IMR-90 (cell line): ENCODE measurements at regions not wholly inside any gene's neighbourhood (a gene's known extent, or its start where the extent isn't known, plus 50 kb on each side); places are given as distances from the start of the nearest gene placed in this dataset.

Source experiments
- ATAC-seq: fragments of 200-7000 bp; cut with Tn5 transposase; 2 replicates; pipeline ENCODE4 v1.9.1; 2020; ENCODE audit warnings: low read depth, mild to moderate bottlenecking, moderate library complexity
- BruUV-seq: library from RNA; stranded (reverse); fragments of 400-500 nt; replicated peaks from 2 replicates; lab custom pipeline; 2021; lab: Mats Ljungman, UMichigan
- CTCF ChIA-PET: fragments of 300-600 bp; formaldehyde crosslinking; extraction: SDS; loops from one replicate; lab custom pipeline; 2021; ENCODE audit warnings: antibody characterized with exemption; lab: Yijun Ruan, JAX
- POLR2A ChIA-PET: fragments of 300-600 bp; sonication (Branson Sonifier 250); formaldehyde crosslinking; loops from one replicate; lab custom pipeline; 2022; ENCODE audit warnings: antibody characterized with exemption; ENCODE audit not compliant: unreplicated experiment; lab: Charles Lee
- DNase-seq: peaks from one replicate; pipeline ENCODE4 v3.0.0; 2013
- H2AFZ ChIP-seq: replicated peaks from 2 replicates; pipeline ENCODE3; 2013; ENCODE audit warnings: low read length, mild to moderate bottlenecking; ENCODE audit not compliant: poor library complexity
- H2AK5ac ChIP-seq: 2 replicates; pipeline ENCODE4 v1.6.1; 2013; ENCODE audit warnings: low read depth, low read length, inconsistent platforms
- H2AK9ac ChIP-seq: replicated peaks from 2 replicates; pipeline ENCODE3; 2013; ENCODE audit warnings: mild to moderate bottlenecking, low read depth, low read length, moderate library complexity; ENCODE audit not compliant: poor library complexity
- H2BK120ac ChIP-seq: 2 replicates; pipeline ENCODE4 v1.6.1; 2013; ENCODE audit warnings: low read depth, low read length, inconsistent platforms
- H2BK15ac ChIP-seq: 3 replicates; pipeline ENCODE4 v1.6.1; 2013; ENCODE audit warnings: low read depth, low read length, inconsistent platforms
- H2BK20ac ChIP-seq: 2 replicates; pipeline ENCODE4 v1.6.1; 2013; ENCODE audit warnings: low read depth, mild to moderate bottlenecking, inconsistent platforms, low read length, moderate library complexity
- H2BK5ac ChIP-seq: 2 replicates; pipeline ENCODE4 v1.6.1; 2013; ENCODE audit warnings: mild to moderate bottlenecking, low read depth, low read length, inconsistent platforms; ENCODE audit not compliant: poor library complexity, severe bottlenecking
- H3K14ac ChIP-seq: replicated peaks from 2 replicates; pipeline ENCODE4 v1.6.1; 2013; ENCODE audit warnings: low read depth, low read length, inconsistent platforms
- H3K18ac ChIP-seq: 2 replicates; pipeline ENCODE4 v1.6.1; 2013; ENCODE audit warnings: low read depth, low read length, control low read depth
- H3K23ac ChIP-seq: 2 replicates; pipeline ENCODE4 v1.6.1; 2013; ENCODE audit warnings: low read depth, low read length, inconsistent platforms
- H3K27ac ChIP-seq: 2 replicates; pipeline ENCODE4 v1.5.1; 2013; ENCODE audit warnings: mild to moderate bottlenecking, control low read depth, low read length; ENCODE audit not compliant: insufficient read depth
- H3K27me3 ChIP-seq: 2 replicates; pipeline ENCODE4 v1.6.1; 2013; ENCODE audit warnings: low read length; ENCODE audit not compliant: control insufficient read depth, insufficient read depth
- H3K36me3 ChIP-seq: 2 replicates; pipeline ENCODE4 v1.6.1; 2013; ENCODE audit warnings: low read length, mixed read lengths; ENCODE audit not compliant: control insufficient read depth, insufficient read depth
- H3K4ac ChIP-seq: 2 replicates; pipeline ENCODE4 v1.6.1; 2013; ENCODE audit warnings: low read depth, low read length, inconsistent platforms
- H3K4me1 ChIP-seq: 2 replicates; pipeline ENCODE4 v1.6.1; 2013; ENCODE audit warnings: low read length, mixed read lengths; ENCODE audit not compliant: control insufficient read depth, insufficient read depth
- H3K4me2 ChIP-seq: 2 replicates; pipeline ENCODE4 v1.6.1; 2013; ENCODE audit warnings: low read depth, mild to moderate bottlenecking, control low read depth, low read length, moderate library complexity
- H3K4me3 ChIP-seq: 2 replicates; pipeline ENCODE4 v1.5.1; 2013; ENCODE audit warnings: low read depth, mild to moderate bottlenecking, control low read depth, low read length, moderate library complexity; ENCODE audit not compliant: insufficient read depth
- H3K56ac ChIP-seq: 2 replicates; pipeline ENCODE4 v1.6.1; 2013; ENCODE audit warnings: low read length, inconsistent platforms; ENCODE audit not compliant: insufficient read depth; ENCODE audit errors: extremely low read depth
- H3K79me1 ChIP-seq, 2 experiments: 2 replicates each; pipeline ENCODE4 v1.6.1; 2013; ENCODE audit warnings: low read length in 2 of 2, inconsistent platforms in 1 of 2, low read depth in 1 of 2
- H3K9ac ChIP-seq: 2 replicates; pipeline ENCODE4 v1.6.1; 2013; ENCODE audit warnings: low read depth, low read length, control low read depth
- H3K9me1 ChIP-seq: 2 replicates; pipeline ENCODE4 v1.6.1; 2013; ENCODE audit warnings: low read length, inconsistent platforms; ENCODE audit not compliant: insufficient read depth
- H3K9me3 ChIP-seq: 2 replicates; pipeline ENCODE4 v1.6.1; 2013; ENCODE audit warnings: low read length; ENCODE audit not compliant: control insufficient read depth, insufficient read depth
- H4K20me1 ChIP-seq: 2 replicates; pipeline ENCODE4 v1.6.1; 2013; ENCODE audit warnings: low read length, inconsistent platforms; ENCODE audit not compliant: insufficient read depth
- H4K5ac ChIP-seq: 2 replicates; pipeline ENCODE4 v1.6.1; 2013; ENCODE audit warnings: mild to moderate bottlenecking, low read depth, low read length, control low read depth
- H4K8ac ChIP-seq, 2 experiments: 2 replicates each; pipeline ENCODE4 v1.6.1; 2013; ENCODE audit warnings: low read depth in 2 of 2, low read length in 2 of 2, control low read depth in 1 of 2, inconsistent platforms in 1 of 2
- H4K91ac ChIP-seq: 2 replicates; pipeline ENCODE4 v1.6.1; 2013; ENCODE audit warnings: low read depth, low read length, inconsistent platforms; ENCODE audit not compliant: insufficient read depth
- BHLHE40 ChIP-seq: fragments of 150-350 bp; IDR thresholded peaks from 2 replicates; pipeline ENCODE4 v1.6.1; 2016; ENCODE audit warnings: mild to moderate bottlenecking, low read depth, low read length
- CEBPB ChIP-seq: IDR thresholded peaks from 2 replicates; pipeline ENCODE4 v1.6.1; 2012; ENCODE audit warnings: low read depth, low read length, improper control_type of control experiment
- CHD1 ChIP-seq: IDR thresholded peaks from 2 replicates; pipeline ENCODE4 v1.6.1; 2012; ENCODE audit warnings: low read depth, low read length, improper control_type of control experiment
- CTCF ChIP-seq: conservative IDR thresholded peaks from 2 replicates; pipeline ENCODE4 v1.5.1; 2012; ENCODE audit warnings: mild to moderate bottlenecking, low read depth, low read length, improper control_type of control experiment
- ELK1 ChIP-seq: fragments of 150-350 bp; IDR thresholded peaks from 2 replicates; pipeline ENCODE4 v1.6.1; 2016; ENCODE audit warnings: low read depth, mild to moderate bottlenecking, low read length, moderate library complexity, borderline replicate concordance
- FOS ChIP-seq: fragments of 150-350 bp; IDR thresholded peaks from 2 replicates; pipeline ENCODE4 v1.6.1; 2016; ENCODE audit warnings: low read depth, low read length
- MAFK ChIP-seq: IDR thresholded peaks from 2 replicates; pipeline ENCODE4 v1.6.1; 2012; ENCODE audit warnings: low read depth, low read length, improper control_type of control experiment
- MXI1 ChIP-seq: IDR thresholded peaks from 2 replicates; pipeline ENCODE4 v1.6.1; 2012; ENCODE audit warnings: low read depth, mild to moderate bottlenecking, low read length, moderate library complexity, borderline replicate concordance
- NFE2L2 ChIP-seq: fragments of 150-350 bp; IDR thresholded peaks from 2 replicates; pipeline ENCODE4 v1.6.1; 2016; ENCODE audit warnings: low read depth, mild to moderate bottlenecking, low read length
- POLR2A ChIP-seq: IDR thresholded peaks from 2 replicates; pipeline ENCODE4 v1.6.1; 2012; ENCODE audit warnings: mild to moderate bottlenecking, low read depth, low read length
- RAD21 ChIP-seq: IDR thresholded peaks from 2 replicates; pipeline ENCODE4 v1.6.1; 2012; ENCODE audit warnings: low read length, improper control_type of control experiment
- RFX5 ChIP-seq: IDR thresholded peaks from 2 replicates; pipeline ENCODE4 v1.8.0; 2012; ENCODE audit warnings: low read depth, mild to moderate bottlenecking, low read length, moderate library complexity
- USF2 ChIP-seq: fragments of 150-350 bp; IDR thresholded peaks from 2 replicates; pipeline ENCODE4 v1.6.1; 2017; ENCODE audit warnings: mild to moderate bottlenecking, antibody characterized with exemption, low read length, low read depth
- WGBS, 2 experiments: methylation state at CpG; one replicate each; pipeline versions ENCODE4 v1.1.5 to v1.1.7; 2013; ENCODE audit warnings: missing lambda C conversion rate in 2 of 2; ENCODE audit not compliant: insufficient read length in 1 of 2; ENCODE audit errors: extremely low coverage in 2 of 2; 5-methylcytosine and 5-hydroxymethylcytosine counted together
- dilution Hi-C: fragments of 300-500 bp; cut with HindIII; formaldehyde crosslinking; loops from one replicate; pipeline ENCODE4 v1.14.3; 2018; ENCODE audit warnings: low sequenced_read_pairs; ENCODE audit not compliant: unreplicated experiment
- in situ Hi-C: fragments of 300-500 bp; cut with MboI; formaldehyde crosslinking; loops from 3 replicates; pipeline ENCODE4 v1.14.3; 2019; ENCODE audit warnings: low sequenced_read_pairs, inconsistent platforms, mixed read lengths
- intact Hi-C: fragments of 100-400 bp; cut with micrococcal nuclease; formaldehyde crosslinking; loops from 2 replicates; pipeline ENCODE4 v1.10.0; 2022

- no peak overlapping the region for H3K4ac ChIP-seq
- DNase-seq: no peak
- intact Hi-C loops (no loop called here), in situ Hi-C loops (no loop called here), dilution Hi-C loops (no loop called here)
- no TSS peak for BruUV-seq
- no peak overlapping the region for H4K8ac ChIP-seq
- H2BK20ac ChIP-seq: no peak overlapping the region
- no peak overlapping the region for H3K9ac ChIP-seq
- H3K9me1 ChIP-seq: peaks cover 4% of the 10 kb centered on the region; the same call in 1 of the 2 replicates
- H2AK9ac ChIP-seq: no peak overlapping the region
- H3K9me3 ChIP-seq: no peaks in the 10 kb centered on the region
- no peaks in the 10 kb centered on the region for H3K27me3 ChIP-seq
- no peaks in the 10 kb centered on the region for H3K36me3 ChIP-seq
- H2BK120ac ChIP-seq: no peak overlapping the region
- H2BK15ac ChIP-seq: no peak overlapping the region
- no peak overlapping the region for H4K5ac ChIP-seq
- H3K56ac ChIP-seq: no peak overlapping the region
- H3K4me1 ChIP-seq: peaks cover 9% of the 10 kb centered on the region
- H3K18ac ChIP-seq: no peak overlapping the region
- TF ChIP-seq BHLHE40 (no peak), FOS (no peak), RAD21 (no peak), MXI1 (no peak), RFX5 (no peak), ELK1 (no peak), POLR2A (no peak), CHD1 (no peak), USF2 (no peak), MAFK (no peak), NFE2L2 (no peak), CTCF (no peak), CEBPB (no peak)
- ChIA-PET POLR2A (no interaction called here), CTCF (no interaction called here)
- H3K4me3 ChIP-seq: no peak overlapping the region
- H3K23ac ChIP-seq: no peak overlapping the region
- no peak overlapping the region for H4K91ac ChIP-seq
- H3K4me2 ChIP-seq: no peak overlapping the region
- no peaks in the 10 kb centered on the region for H3K79me1 ChIP-seq
- no peak overlapping the region for H3K27ac ChIP-seq
- no peak overlapping the region for H3K14ac ChIP-seq
- no peak overlapping the region for H2BK5ac ChIP-seq
- H2AFZ ChIP-seq: no peak overlapping the region
- no peaks in the 10 kb centered on the region for H4K20me1 ChIP-seq
- H2AK5ac ChIP-seq: no peak overlapping the region
- WGBS, 2 experiments: no CpG with 5 or more reads among the region's 4 CpGs
- ATAC-seq: no peak
These were observed 241.9 kb upstream of the IRS2 start for GRCh38 chr13:110028311-110028710.
